GM18517 (cell line): ENCODE measurements at regions not wholly inside any gene's neighbourhood (a gene's known extent, or its start where the extent isn't known, plus 50 kb on each side); places are given as distances from the start of the nearest gene placed in this dataset.
"Not testable (repeated sequence)": the region's sequence is repeated elsewhere in the genome, so short reads cannot be mapped to it uniquely, and the experiment has no call there.

Source experiments
- ATAC-seq: cut with Tn5 transposase; IDR thresholded peaks from one replicate; pipeline ENCODE4 v1.9.1; 2021; ENCODE audit warnings: mild to moderate bottlenecking, moderate library complexity; ENCODE audit not compliant: unreplicated experiment

DNA sequence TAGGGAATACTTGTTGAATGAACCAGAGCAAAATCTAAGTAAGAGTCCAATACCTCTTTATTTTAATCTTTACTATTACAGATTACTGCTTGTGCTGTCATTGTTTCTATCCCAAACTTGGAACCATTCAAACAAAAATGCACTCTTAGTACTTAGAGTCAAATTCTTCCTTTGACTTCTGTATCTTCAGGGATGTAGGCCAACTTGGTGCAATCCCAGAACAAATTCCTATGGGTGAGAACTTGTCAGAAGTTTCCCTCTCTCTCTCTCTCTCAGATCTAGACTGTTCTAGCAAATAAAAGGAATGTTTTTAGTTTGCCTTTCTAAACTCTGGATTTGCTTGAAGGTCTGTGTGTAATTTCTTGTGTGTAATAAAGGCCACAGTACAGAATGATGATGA is 329.0 kb upstream of the TMTC4 start:
- no peak for ATAC-seq

GRCh38 chr13:100989392-100989791 is 314.8 kb upstream of the TMTC4 start:
- ATAC-seq: no peak

- ATAC-seq: no peak
Observed at GRCh38 chr13:100988921-100989320, 314.3 kb upstream of the TMTC4 start.

GRCh38 chr13:100987948-100988347 is 313.4 kb upstream of the TMTC4 start:
- no peak for ATAC-seq

GRCh38 chr13:100986571-100986970 is 312.0 kb upstream of the TMTC4 start:
- ATAC-seq: no peak

- no peak for ATAC-seq
Observed at GRCh38 chr13:100984085-100984705, 309.6 kb upstream of the TMTC4 start.

- no peak for ATAC-seq
Observed at GRCh38 chr13:100983111-100983510, 308.5 kb upstream of the TMTC4 start.

GRCh38 chr13:100980171-100980570 is 305.6 kb upstream of the TMTC4 start:
- no peak for ATAC-seq

DNA sequence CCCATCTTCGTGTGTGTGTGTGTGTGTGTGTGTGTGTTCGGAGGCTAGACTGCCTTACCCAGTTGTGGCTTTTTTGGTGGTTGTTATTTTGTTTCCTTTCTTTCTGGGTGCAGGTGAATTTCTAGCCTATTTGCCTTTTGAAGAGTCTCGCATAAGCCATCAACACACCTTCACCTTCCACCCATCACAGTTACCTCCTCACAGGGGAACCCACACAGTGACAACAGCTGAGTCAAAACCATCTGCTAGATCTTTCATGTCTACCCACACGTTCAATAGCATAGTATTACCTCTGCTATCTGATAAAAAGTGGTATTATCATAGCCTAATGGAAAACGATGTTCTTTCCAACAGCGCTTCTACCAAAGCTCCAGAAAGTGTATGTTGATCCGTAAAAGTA is 303.2 kb upstream of the TMTC4 start:
- no peak for ATAC-seq

- no peak for ATAC-seq
Observed at GRCh38 chr13:100976993-100977392, 302.4 kb upstream of the TMTC4 start.

DNA sequence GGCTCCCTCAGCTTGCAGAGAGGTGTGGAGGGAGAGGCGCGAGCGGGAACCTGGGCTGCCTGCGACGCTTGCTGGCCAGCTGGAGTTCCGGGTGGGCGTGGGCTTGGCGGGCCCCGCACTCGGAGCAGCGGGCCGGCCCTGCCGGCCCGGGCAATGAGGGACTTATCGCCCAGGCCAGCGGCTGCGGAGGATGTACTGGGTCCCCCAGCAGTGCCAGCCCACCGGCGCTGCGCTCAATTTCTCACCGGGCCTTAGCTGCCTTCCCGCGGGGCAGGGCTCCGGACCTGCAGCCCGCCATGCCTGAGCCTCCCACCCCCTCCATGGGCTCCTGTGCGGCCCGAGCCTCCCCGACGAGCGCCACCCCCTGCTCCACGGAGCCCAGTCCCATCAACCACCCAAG is 301.1 kb upstream of the TMTC4 start:
- ATAC-seq: not testable (repeated sequence)

DNA sequence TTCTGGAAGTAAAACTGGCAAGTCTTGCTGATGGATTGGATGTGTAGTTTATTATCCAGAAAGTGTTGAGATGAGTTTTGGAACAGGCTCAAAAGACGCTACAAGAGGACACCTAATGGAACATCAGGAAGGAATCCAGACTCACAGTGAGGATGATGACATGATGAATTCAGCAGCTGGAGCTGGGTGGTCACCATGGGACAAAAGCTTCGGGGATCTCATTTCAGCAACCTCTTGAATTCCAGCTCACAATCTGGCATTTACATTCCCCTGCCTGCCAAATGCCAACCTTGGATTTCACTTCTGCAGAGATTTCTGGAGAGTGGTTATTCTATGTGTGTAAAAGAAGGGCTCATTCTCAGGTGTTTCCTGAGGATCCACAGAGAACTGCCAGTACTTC is 288.0 kb upstream of the TMTC4 start:
- ATAC-seq: no peak

DNA sequence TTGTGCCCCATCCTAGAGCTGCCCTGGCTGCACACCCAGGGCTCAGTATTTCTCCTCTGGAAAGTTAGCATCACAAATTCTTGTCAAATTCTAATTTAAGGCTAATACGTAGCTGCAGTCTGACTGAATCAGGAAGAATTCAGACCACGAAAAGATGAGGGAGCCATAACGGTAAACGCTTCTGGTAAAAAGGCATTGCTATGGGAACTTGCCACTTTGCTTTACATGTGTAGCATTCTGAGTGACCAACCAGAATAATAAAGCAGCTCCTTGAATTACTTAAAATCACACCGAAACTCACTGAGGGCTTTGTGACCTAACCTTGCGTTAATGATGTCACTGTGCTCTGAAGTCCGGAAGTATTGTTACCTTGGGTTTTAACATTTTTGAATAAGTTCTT is 286.6 kb upstream of the TMTC4 start:
- ATAC-seq: no peak

- ATAC-seq: no peak
Observed at GRCh38 chr13:100958831-100959230, 284.2 kb upstream of the TMTC4 start.

DNA sequence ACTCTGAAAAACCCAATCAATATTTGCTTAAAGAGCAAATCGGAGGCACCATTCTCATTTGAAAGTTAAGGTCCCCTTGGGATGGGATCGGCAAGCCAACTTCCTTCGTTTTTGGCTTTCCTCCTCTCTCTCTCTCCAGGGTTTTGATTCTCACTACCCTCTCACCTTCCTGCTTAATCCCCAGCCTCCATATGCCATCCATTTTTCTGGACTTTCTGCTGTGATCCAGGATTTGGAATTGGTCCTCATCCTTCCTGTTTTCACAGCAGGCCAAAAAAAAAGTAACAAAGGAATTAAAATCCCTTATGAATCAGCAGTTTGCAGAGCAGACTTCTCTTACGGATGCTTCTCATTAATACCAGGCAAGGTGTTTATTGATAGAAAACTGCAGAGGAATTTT is 283.1 kb upstream of the TMTC4 start:
- ATAC-seq: no peak

DNA sequence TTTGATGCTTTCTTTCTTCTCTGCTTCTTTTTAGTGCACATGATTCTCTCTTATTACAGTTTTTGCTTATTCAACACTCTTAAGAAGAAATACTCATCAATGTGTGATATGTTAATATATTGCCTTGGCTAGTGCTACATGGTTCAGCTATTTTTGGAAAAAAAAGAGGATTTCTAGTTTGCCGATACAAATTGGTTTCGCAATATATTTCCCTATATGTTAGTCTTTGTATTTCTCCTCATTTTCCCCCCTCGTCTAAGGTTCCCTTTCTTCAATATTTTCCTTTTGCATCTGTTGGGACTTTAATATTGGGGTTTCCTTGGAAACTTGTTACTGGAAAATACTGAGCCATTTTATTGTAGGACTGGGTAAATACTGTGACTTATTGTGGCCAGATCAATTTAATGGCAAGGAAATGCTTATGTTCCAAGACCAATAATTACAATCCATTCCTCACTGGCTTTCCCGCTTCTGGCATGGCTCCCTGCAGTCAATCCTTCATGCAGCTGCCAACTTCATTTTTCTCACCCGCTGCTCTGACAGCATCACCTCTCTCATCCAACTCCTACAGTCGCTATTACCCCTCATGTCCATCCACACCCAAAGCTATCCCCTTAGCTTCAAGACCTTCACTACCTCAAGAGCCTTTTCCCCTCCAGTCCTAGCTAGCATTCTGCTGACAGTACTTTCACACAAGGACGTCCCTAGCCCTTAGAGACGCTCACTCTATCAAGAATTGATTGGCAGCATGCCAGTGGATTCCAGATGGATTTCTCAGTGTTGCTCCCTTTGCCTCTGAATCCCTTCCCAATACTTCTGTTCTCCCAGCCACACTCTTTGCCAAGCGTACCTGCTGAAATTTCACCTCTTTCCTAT is 280.1 kb upstream of the TMTC4 start:
- no peak for ATAC-seq

GRCh38 chr13:100951016-100951415 is 276.4 kb upstream of the TMTC4 start:
- ATAC-seq: no peak

DNA sequence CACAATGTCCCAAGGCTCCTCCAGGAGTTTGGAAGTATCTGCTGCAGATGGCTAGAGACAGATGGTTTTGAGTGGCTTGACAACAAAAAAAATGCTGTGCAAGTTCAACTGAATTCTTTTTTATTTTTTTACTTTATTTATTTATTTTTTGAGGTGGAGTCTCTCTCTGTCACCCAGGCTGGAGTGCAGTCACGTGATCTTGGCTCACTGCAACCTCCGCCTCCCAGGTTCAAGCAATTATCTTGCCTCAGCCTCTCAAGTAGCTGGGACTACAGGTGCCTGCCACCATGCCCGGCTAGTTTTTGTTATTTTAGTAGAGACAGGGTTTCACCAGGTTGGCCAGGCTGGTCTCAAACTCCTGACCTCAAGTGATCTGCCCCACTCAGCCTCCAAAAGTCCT is 274.3 kb upstream of the TMTC4 start:
- ATAC-seq: not testable (repeated sequence)

DNA sequence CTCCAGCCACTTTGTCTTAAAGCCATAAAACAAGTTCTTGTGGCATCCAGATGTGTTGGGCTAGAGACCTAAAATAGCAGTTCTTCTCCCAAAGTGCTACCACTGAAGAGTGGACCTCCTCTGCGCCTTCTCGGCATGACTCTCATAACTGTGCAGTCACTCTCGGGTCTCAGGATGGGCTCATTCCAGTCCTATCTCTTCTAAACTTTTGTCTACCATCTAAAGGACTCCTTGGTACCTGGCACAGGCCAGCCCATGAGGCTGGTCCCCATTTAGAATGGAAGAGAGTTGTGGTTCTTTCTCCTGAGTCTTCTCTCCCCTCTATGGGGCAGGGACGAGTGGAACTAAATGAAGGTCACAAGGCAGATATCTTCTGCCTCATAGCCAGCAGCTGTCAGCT is 272.0 kb upstream of the TMTC4 start:
- no peak for ATAC-seq

GRCh38 chr13:100944791-100945345 is 270.3 kb upstream of the TMTC4 start:
- no peak for ATAC-seq

- no peak for ATAC-seq
Observed at GRCh38 chr13:100942742-100943141, 268.1 kb upstream of the TMTC4 start.
